Kasumi-1 (cell line): ENCODE measurements at regions not wholly inside any gene's neighbourhood (a gene's known extent, or its start where the extent isn't known, plus 50 kb on each side); places are given as distances from the start of the nearest gene placed in this dataset.

Experiments
- DNase-seq, 2 experiments: peaks; one replicate each; lab custom pipeline; 2025; lab: John Stamatoyannopoulos, UW

DNA sequence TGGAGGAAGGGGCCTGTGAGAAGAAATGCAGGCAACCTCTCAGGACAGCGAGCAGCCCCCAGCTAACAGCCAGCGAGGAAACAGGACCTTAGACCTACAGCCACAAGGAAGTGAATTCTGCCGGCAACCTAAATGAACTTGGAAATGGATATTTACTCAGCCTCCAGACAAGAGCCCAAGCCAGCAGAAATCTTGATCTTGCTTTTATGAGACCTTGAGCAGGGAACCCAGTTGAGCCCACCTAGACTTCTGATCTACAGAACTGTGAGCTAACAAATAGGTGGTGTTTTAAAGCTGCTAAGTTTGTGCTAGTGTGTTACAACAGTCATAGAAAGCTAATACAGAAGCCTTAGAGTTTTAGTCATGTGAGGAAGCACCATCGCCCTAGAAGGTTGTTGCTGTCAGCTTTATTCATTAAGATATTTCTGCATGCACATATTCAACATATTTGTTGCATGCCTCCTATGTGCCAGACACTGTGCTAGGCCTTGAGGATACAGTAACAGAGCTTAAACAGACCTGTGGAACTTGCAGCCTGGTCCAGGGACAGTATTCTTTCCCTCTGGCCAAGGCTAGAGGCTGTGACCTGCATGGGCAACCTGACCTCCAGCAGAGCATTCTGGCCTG lies 50.3 kb downstream of the NALF2 start:
- no peak for DNase-seq

DNA sequence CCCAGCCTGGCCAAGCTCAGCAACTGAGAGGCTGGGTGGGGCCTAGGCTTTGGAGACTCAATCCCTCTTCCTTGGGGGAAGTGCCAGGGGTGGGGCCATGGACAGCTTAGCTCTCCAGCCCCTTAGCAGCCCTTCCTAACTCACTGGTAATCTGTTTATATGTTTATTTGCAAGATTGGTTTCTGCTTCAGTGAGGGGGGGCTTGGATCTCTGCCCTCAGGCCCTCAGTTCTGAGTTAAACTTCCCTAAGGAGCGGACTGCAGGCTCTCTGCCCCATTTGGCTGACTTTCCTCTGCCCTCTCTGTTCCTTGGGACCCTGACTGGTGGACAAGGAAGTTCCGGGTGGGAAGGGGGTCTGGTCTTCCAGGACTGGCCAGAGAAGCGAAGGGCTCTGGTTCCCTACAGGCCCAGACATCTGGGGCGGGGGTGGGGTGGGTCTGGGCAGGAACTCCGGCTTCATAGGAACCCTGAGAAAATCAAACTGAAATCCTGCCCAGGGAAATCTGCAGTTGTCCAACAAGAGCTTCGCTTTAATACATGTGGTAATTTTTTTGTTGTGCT lies 51.4 kb downstream of the NALF2 start:
- DNase-seq = no peak

GRCh38 chrX:69556060-69557011 lies 52.2 kb downstream of the NALF2 start:
- DNase-seq = peak; percentile 3 to 16

DNA sequence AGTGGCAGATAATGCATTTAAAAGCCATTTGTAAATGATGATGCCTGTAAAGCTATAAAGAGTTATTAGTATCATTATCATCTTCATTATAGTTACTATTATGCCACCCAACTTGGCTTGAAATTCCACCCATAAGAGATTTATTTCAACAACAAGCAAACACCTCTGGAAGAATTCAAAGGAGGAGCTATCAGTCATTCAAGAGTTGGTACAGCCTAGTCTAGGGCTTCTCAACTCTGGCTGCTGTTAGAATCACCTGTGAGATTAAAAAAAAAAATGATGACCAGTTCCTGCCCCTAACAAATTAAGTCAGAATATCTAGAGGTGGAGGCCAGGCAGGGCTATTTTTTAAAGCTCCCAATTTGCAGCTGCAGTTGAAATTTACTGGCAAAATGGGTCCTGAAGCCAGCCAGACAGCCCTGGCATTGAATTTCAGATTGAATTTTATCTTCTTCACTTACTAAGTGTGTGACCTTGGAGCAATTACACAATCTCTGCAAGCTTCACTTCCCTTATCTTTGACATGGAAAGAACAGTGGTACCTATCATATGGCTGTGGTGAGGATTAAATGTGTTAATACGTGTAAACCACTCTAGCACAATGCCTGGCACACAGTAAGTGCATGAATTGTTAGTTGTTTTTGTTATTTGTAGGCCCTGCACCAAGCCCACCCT lies 52.9 kb upstream of the EDA start:
- no peak for DNase-seq

DNA sequence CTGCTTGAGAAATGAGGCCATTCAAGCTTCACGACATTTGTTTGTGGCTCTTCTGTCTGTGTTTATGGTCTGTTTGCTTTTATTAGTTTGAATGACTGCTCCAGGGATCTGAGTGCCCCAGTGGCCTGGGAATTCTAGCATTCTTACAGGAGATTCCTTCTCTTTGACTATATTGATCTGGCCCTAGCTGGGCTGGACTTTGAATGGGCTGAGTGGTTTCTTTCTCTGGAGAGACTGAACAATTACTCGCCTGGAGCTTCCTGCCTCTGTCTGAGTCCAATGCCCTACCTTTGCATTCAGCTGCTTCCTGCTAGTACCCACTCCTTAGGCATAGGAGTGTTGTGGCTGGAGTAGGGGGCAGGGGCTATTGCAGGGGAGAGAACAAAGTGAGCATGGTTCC lies 51.2 kb upstream of the EDA start:
- no peak for DNase-seq

- no peak for DNase-seq
These were observed 50.6 kb upstream of the EDA start for GRCh38 chrX:69565247-69565815.
